ENCODE measurements at regions not wholly inside any gene's neighbourhood (a gene's known extent, or its start where the extent isn't known, plus 50 kb on each side); places are given as distances from the start of the nearest gene placed in this dataset.

GRCh38 chr7:28292834-28293526 is 112.4 kb upstream of the JAZF1 start:
- no peak for DNase-seq (ENCODE audit: low spot score)

- DNase-seq (ENCODE audit: low spot score), result no peak
Observed at GRCh38 chr7:28293527-28293835, 112.9 kb upstream of the JAZF1 start.

GRCh38 chr7:28296571-28297483 is 115.5 kb upstream of the CREB5 start:
- DNase-seq (ENCODE audit: low spot score), result peak; percentile 72

GRCh38 chr7:28297801-28298459 is 114.4 kb upstream of the CREB5 start:
- DNase-seq (ENCODE audit: low spot score), result no peak

GRCh38 chr7:28298870-28299518 is 113.3 kb upstream of the CREB5 start:
- peak; percentile 81 for DNase-seq (ENCODE audit: low spot score)

GRCh38 chr7:28299556-28299955 is 112.8 kb upstream of the CREB5 start:
- no peak for DNase-seq (ENCODE audit: low spot score)

GRCh38 chr7:28300488-28300887 is 111.8 kb upstream of the CREB5 start:
- DNase-seq (ENCODE audit: low spot score), result no peak

GRCh38 chr7:28301148-28301641 is 111.1 kb upstream of the CREB5 start:
- DNase-seq (ENCODE audit: low spot score), result no peak

GRCh38 chr7:28304290-28304689 is 108.0 kb upstream of the CREB5 start:
- DNase-seq (ENCODE audit: low spot score), result no peak

- DNase-seq (ENCODE audit: low spot score), result no peak
Observed at GRCh38 chr7:28309704-28310459, 102.4 kb upstream of the CREB5 start.

- no peak for DNase-seq (ENCODE audit: low spot score)
Observed at GRCh38 chr7:28310460-28310848, 101.9 kb upstream of the CREB5 start.

GRCh38 chr7:28311670-28312069 is 100.6 kb upstream of the CREB5 start:
- DNase-seq (ENCODE audit: low spot score), result no peak

- no peak for DNase-seq (ENCODE audit: low spot score)
Observed at GRCh38 chr7:28312948-28313347, 99.4 kb upstream of the CREB5 start.

GRCh38 chr7:28314841-28315240 is 97.5 kb upstream of the CREB5 start:
- no peak for DNase-seq (ENCODE audit: low spot score)

GRCh38 chr7:28315565-28316410 is 96.5 kb upstream of the CREB5 start:
- DNase-seq (ENCODE audit: low spot score), result no peak

GRCh38 chr7:28316489-28316888 is 95.8 kb upstream of the CREB5 start:
- DNase-seq (ENCODE audit: low spot score), result no peak

GRCh38 chr7:28318101-28318762 is 94.1 kb upstream of the CREB5 start:
- no peak for DNase-seq (ENCODE audit: low spot score)

GRCh38 chr7:28323833-28324232 is 88.5 kb upstream of the CREB5 start:
- no peak for DNase-seq (ENCODE audit: low spot score)

- no peak for DNase-seq (ENCODE audit: low spot score)
Observed at GRCh38 chr7:28328146-28328545, 84.2 kb upstream of the CREB5 start.

Data from H4 (cell line).